Mucosa of descending colon (tissue), 3 donors: ENCODE measurements at regions not wholly inside any gene's neighbourhood (a gene's known extent, or its start where the extent isn't known, plus 50 kb on each side); places are given as distances from the start of the nearest gene placed in this dataset.

Experiments
- ATAC-seq: fragments of 200-7000 bp; cut with Tn5 transposase; one replicate; pipeline ENCODE4 v1.9.1; 2020; ENCODE audit warnings: mild to moderate bottlenecking, moderate library complexity
- DNase-seq, 3 donors: peaks; one replicate each; pipeline ENCODE4 v3.0.0-alpha.2; 2020
- H3K36me3 ChIP-seq: fragments of 200-600 bp; one replicate; pipeline ENCODE4 v1.8.0; 2021; ENCODE audit warnings: low read depth, mild to moderate bottlenecking
- H3K4me1 ChIP-seq: fragments of 200-600 bp; one replicate; pipeline ENCODE4 v1.8.0; 2021; ENCODE audit warnings: low read depth, mild to moderate bottlenecking
- H3K4me3 ChIP-seq: fragments of 200-600 bp; one replicate; pipeline ENCODE4 v1.8.0; 2021; ENCODE audit warnings: mild to moderate bottlenecking
- H3K9me3 ChIP-seq: fragments of 200-600 bp; one replicate; pipeline ENCODE4 v1.8.0; 2021; ENCODE audit warnings: mild to moderate bottlenecking
- intact Hi-C, 2 donors: fragments of 100-400 bp; cut with DNase I in 1 of 2; cut with micrococcal nuclease in 1 of 2; formaldehyde crosslinking; loops; one replicate each; pipeline versions ENCODE4 v1.11.0 to v1.11.1; 2022; cut with DNase I, micrococcal nuclease
- TF ChIP-seq, protein P1 (sequence below): fragments of 200-600 bp; IDR thresholded peaks from one replicate; pipeline ENCODE4 v1.8.0; 2022; ENCODE audit warnings: antibody characterized with exemption, mild to moderate bottlenecking
- donor health status: DM: no; HTN: no; CAD: no; lungs with moderate emphysema.
- donor health status: DM: no; HTN: no; CAD: no.
- donor health status: DM: no; HTN: yes; CAD: no.

- no peak for ATAC-seq
- no peak for DNase-seq
- peaks cover 5% of the 10 kb centered on the region for H3K4me1 ChIP-seq
- TF ChIP-seq, protein P1, sequence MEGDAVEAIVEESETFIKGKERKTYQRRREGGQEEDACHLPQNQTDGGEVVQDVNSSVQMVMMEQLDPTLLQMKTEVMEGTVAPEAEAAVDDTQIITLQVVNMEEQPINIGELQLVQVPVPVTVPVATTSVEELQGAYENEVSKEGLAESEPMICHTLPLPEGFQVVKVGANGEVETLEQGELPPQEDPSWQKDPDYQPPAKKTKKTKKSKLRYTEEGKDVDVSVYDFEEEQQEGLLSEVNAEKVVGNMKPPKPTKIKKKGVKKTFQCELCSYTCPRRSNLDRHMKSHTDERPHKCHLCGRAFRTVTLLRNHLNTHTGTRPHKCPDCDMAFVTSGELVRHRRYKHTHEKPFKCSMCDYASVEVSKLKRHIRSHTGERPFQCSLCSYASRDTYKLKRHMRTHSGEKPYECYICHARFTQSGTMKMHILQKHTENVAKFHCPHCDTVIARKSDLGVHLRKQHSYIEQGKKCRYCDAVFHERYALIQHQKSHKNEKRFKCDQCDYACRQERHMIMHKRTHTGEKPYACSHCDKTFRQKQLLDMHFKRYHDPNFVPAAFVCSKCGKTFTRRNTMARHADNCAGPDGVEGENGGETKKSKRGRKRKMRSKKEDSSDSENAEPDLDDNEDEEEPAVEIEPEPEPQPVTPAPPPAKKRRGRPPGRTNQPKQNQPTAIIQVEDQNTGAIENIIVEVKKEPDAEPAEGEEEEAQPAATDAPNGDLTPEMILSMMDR, result no peak
- no peaks in the 10 kb centered on the region for H3K9me3 ChIP-seq
- no peaks in the 10 kb centered on the region for H3K36me3 ChIP-seq
- intact Hi-C loops, result no loop called here
- H3K4me3 ChIP-seq, result no peak overlapping the region
These were observed 148.4 kb downstream of the PSMG1 start for GRCh38 chr21:39034590-39035536.

DNA sequence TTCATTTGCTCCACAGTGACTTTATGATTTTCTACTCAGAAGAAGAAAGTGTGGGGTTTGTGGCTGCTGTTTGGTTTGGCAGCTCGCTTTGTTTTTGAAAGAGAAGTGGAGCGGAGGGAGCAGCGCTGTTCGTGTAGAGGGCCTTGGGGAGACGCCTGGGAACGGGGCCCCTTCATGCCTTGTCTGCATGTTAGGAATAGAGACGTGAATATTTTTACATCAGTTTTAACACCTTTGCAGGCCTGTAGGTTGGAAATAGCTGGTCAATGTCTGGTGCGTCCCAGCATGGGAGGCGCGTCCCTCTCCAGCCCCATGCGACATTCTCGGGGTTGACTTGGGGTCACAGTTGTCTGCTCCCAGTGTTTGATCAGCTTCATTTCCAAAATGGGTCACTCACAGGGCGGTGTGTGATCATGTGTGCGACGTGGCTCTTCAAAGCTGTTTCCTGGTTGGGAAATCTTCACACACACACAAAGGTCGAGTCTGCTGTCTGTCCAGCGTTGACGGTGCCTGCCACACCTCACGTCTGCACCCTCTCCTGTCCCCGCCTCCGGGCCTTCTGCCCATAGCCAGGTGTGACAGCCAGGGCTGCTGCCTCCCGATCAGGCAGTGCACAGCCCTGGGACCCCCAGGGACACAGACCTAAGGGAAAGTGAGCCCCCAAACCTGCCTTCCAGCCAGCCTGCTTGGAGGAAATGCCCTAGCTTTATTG, 149.2 kb downstream of the PSMG1 start:
- intact Hi-C loops, result no loop called here
- Histone ChIP-seq H3K9me3 (no peaks in the 10 kb centered on the region), H3K4me1 (peaks cover 5% of the 10 kb centered on the region), H3K36me3 (no peaks in the 10 kb centered on the region), H3K4me3 (no peak overlapping the region)
- TF ChIP-seq, protein P1, result no peak
- ATAC-seq (peak; percentile 99), DNase-seq (peak; percentile 92)

DNA sequence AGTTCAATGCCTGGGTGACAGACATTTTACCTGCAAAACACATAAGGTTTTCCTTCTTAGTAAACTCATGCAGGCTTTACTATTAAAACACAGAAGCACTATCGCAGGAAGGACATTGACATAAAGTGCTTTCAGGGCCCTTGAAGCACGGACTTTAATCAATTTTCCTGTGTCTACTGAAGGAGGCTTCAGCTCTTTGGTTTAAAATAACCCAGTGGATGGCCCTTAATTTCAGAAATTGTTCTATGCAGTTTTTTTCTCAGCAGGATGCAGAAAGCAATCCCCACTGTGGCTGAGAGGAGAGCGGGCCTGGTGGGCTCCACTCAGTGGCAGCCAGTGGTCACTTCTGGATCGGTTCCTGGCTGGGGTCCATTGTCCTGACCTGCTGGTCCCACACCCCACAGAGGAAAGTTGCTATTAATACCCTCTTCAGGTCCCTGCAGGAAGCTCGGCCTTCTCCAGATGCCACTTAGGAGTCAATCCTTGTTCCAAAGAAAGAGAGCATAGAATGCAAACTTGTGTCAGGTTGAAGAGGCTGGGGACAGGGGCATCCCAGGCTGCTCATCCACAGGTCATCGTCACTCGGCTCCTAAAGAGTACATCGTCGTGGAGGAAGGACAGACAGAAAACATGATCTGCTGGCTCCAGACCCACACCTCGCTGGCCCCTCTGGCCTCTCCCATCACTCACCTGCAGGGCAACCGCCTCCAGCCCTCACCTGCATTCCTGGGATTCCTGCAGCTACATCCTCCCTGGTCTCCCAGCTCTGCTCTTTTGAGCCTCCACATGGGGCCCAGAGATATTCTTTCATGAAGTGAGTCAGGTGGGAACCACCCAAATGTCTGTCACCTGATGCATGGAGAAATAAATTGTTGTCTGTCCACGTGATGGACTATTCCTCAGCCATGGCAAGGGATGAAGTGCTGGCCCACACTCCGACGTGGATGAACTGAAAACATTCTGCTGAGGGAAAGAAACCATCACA, 153.1 kb downstream of the PSMG1 start:
- intact Hi-C loops, result no loop called here
- Histone ChIP-seq H3K36me3 (no peaks in the 10 kb centered on the region), H3K9me3 (no peaks in the 10 kb centered on the region), H3K4me3 (no peak overlapping the region), H3K4me1 (peaks cover 5% of the 10 kb centered on the region)
- TF ChIP-seq, protein P1, result no peak
- ATAC-seq (no peak), DNase-seq (no peak)

GRCh38 chr21:39029086-39029755, 154.0 kb downstream of the PSMG1 start:
- intact Hi-C loops, result no loop called here
- ATAC-seq, result no peak
- Histone ChIP-seq H3K9me3 (no peaks in the 10 kb centered on the region), H3K4me3 (no peak overlapping the region), H3K36me3 (no peaks in the 10 kb centered on the region), H3K4me1 (peaks cover 2% of the 10 kb centered on the region)
- TF ChIP-seq, protein P1, result no peak
- no peak for DNase-seq

DNA sequence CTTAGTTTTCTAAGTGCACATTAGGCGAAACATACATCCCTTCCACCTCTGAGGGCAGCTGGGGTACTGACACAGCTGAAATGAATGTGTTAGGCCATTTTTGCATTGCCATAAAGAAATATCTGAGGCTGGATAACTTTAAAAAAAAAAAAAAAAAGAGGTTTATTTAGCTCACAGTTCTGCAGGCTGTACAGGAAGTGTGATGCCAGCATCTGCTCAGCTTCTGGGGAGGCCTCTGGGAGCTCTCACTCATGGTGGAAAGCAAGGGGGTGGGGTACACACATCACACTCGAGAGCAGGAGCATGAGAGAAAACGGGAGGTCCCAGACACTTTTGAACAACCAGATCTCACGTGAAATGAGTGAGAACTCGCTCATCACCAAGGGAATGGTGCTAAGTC, 158.1 kb downstream of the PSMG1 start:
- DNase-seq (no peak), ATAC-seq (no peak)
- no peaks in the 10 kb centered on the region for H3K9me3 ChIP-seq
- H3K36me3 ChIP-seq, result no peaks in the 10 kb centered on the region
- H3K4me3 ChIP-seq, result no peak overlapping the region
- intact Hi-C loops, result no loop called here
- TF ChIP-seq, protein P1, result no peak
- H3K4me1 ChIP-seq, result no peaks in the 10 kb centered on the region
